ENCODE measurements at regions not wholly inside any gene's neighbourhood (a gene's known extent, or its start where the extent isn't known, plus 50 kb on each side); places are given as distances from the start of the nearest gene placed in this dataset.

GRCh38 chr14:26934151-26934550, 336.3 kb upstream of the NOVA1 start:
- intact Hi-C loops (cut with micrococcal nuclease; ENCODE audit: unreplicated experiment): no loop called here

GRCh38 chr14:26935733-26936132, 337.9 kb upstream of the NOVA1 start:
- Histone ChIP-seq H3K4me1 (ENCODE audit: control insufficient read depth, insufficient read depth, low read length) (no peaks in the 10 kb centered on the region), H3K27ac (ENCODE audit: low read length) (no peak overlapping the region), H3K9me3 (ENCODE audit: control insufficient read depth, insufficient read depth, low read depth, low read length) (no peaks in the 10 kb centered on the region), H3K36me3 (ENCODE audit: control insufficient read depth, insufficient read depth, low read length) (no peaks in the 10 kb centered on the region), H3K27me3 (ENCODE audit: control insufficient read depth, insufficient read depth, low read length) (no peaks in the 10 kb centered on the region), H3K4me3 (ENCODE audit: low read depth in 2 of 2, low read length in 2 of 2) (no peak overlapping the region)
- intact Hi-C loops (cut with micrococcal nuclease; ENCODE audit: unreplicated experiment) (no loop called here), in situ Hi-C loops (cut with HindIII; ENCODE audit: low pct_unique_long_range_greater_than_20kb, low sequenced_read_pairs) (no loop called here)
- POLR2A ChIA-PET: no interaction called here
- TF ChIP-seq REST (IDR thresholded peaks at IDR 0.05; ENCODE audit: insufficient read depth in 1 of 2, low read depth in 2 of 2, low read length in 1 of 2): no peak
- TF ChIP-seq TCF7L2 (IDR thresholded peaks at IDR 0.05; ENCODE audit: low read depth, low read length): no peak
- no peak for TF ChIP-seq SIN3A (IDR thresholded peaks at IDR 0.05; ENCODE audit: borderline replicate concordance, insufficient read depth, low read depth, low read length)
- TF ChIP-seq CTCF (IDR thresholded peaks at IDR 0.05): no peak
- TF ChIP-seq POLR2AphosphoS5 (IDR thresholded peaks at IDR 0.05; ENCODE audit: low read depth, low read length): no peak
- DNase-seq (ENCODE audit: low read depth, low spot score) (no peak), ATAC-seq (no peak)
- BruUV-seq (replicated peaks): no TSS peak
- CTCF ChIA-PET: no interaction called here

More at GRCh38 chr14:26934151-26934550, 336.3 kb upstream of the NOVA1 start:
- in situ Hi-C loops (cut with HindIII; ENCODE audit: low pct_unique_long_range_greater_than_20kb, low sequenced_read_pairs): no loop called here
- no peaks in the 10 kb centered on the region for H3K27me3 ChIP-seq (ENCODE audit: control insufficient read depth, insufficient read depth, low read length)
- BruUV-seq (replicated peaks): no TSS peak
- ATAC-seq (no peak), DNase-seq (ENCODE audit: low read depth, low spot score) (no peak)
- H3K27ac ChIP-seq (ENCODE audit: low read length): no peak overlapping the region
- H3K9me3 ChIP-seq (ENCODE audit: control insufficient read depth, insufficient read depth, low read depth, low read length): no peaks in the 10 kb centered on the region
- no peaks in the 10 kb centered on the region for H3K4me1 ChIP-seq (ENCODE audit: control insufficient read depth, insufficient read depth, low read length)
- ChIA-PET POLR2A (no interaction called here), CTCF (no interaction called here)
- no peaks in the 10 kb centered on the region for H3K36me3 ChIP-seq (ENCODE audit: control insufficient read depth, insufficient read depth, low read length)
- no peak overlapping the region for H3K4me3 ChIP-seq (ENCODE audit: low read depth in 2 of 2, low read length in 2 of 2)
- TF ChIP-seq POLR2AphosphoS5 (IDR thresholded peaks at IDR 0.05; ENCODE audit: low read depth, low read length): no peak
- TF ChIP-seq REST (IDR thresholded peaks at IDR 0.05; ENCODE audit: insufficient read depth in 1 of 2, low read depth in 2 of 2, low read length in 1 of 2): no peak
- TF ChIP-seq SIN3A (IDR thresholded peaks at IDR 0.05; ENCODE audit: borderline replicate concordance, insufficient read depth, low read depth, low read length): no peak
- no peak for TF ChIP-seq TCF7L2 (IDR thresholded peaks at IDR 0.05; ENCODE audit: low read depth, low read length)
- TF ChIP-seq CTCF (IDR thresholded peaks at IDR 0.05): no peak
